HEK293T (cell line): ENCODE measurements at regions not wholly inside any gene's neighbourhood (a gene's known extent, or its start where the extent isn't known, plus 50 kb on each side); places are given as distances from the start of the nearest gene placed in this dataset.

ENCODE experiments used
- CTCF ChIA-PET: fragments of 350-600 bp; formaldehyde crosslinking; extraction: SDS; loops from one replicate; lab custom pipeline; 2021; ENCODE audit warnings: antibody characterized with exemption, inconsistent platforms; lab: Yijun Ruan, JAX
- POLR2A ChIA-PET: fragments of 350-600 bp; formaldehyde crosslinking; extraction: SDS; loops from one replicate; lab custom pipeline; 2020; ENCODE audit warnings: antibody characterized with exemption, inconsistent platforms; lab: Yijun Ruan, JAX
- DNase-seq: peaks from one replicate; pipeline ENCODE4 v3.0.0; 2012; ENCODE audit warnings: mixed read lengths; ENCODE audit errors: extremely low spot score
- ARNT ChIP-seq: fragments of 450-650 bp; IDR thresholded peaks from 2 replicates; pipeline ENCODE4 v1.6.1; 2017; ENCODE audit warnings: mild to moderate bottlenecking
- BHLHE40 ChIP-seq: fragments of 450-650 bp; IDR thresholded peaks from 2 replicates; pipeline ENCODE4 v1.6.1; 2016; ENCODE audit warnings: mild to moderate bottlenecking, moderate library complexity, borderline replicate concordance
- CTBP1 ChIP-seq: fragments of 450-650 bp; IDR thresholded peaks from 2 replicates; pipeline ENCODE4 v1.6.1; 2016; ENCODE audit warnings: borderline replicate concordance
- ELF4 ChIP-seq: fragments of 450-650 bp; IDR thresholded peaks from 2 replicates; pipeline ENCODE4 v1.6.1; 2017; ENCODE audit warnings: antibody characterized with exemption
- FOXA1 ChIP-seq: fragments of 450-650 bp; IDR thresholded peaks from 2 replicates; pipeline ENCODE4 v1.6.1; 2016; ENCODE audit warnings: mild to moderate bottlenecking
- FOXK2 ChIP-seq: fragments of 450-650 bp; IDR thresholded peaks from 2 replicates; pipeline ENCODE4 v1.6.1; 2016; ENCODE audit warnings: mild to moderate bottlenecking
- FOXM1 ChIP-seq: fragments of 450-650 bp; IDR thresholded peaks from 2 replicates; pipeline ENCODE4 v1.6.1; 2017; ENCODE audit warnings: mild to moderate bottlenecking, borderline replicate concordance
- HDGF ChIP-seq: fragments of 450-650 bp; IDR thresholded peaks from 2 replicates; pipeline ENCODE4 v1.6.1; 2017; ENCODE audit warnings: antibody characterized with exemption, borderline replicate concordance
- L3MBTL2 ChIP-seq: fragments of 450-650 bp; conservative IDR thresholded peaks from 2 replicates; pipeline ENCODE4 v1.6.1; 2016; ENCODE audit warnings: mild to moderate bottlenecking
- LEF1 ChIP-seq: fragments of 450-650 bp; IDR thresholded peaks from 2 replicates; pipeline ENCODE4 v1.6.1; 2017; ENCODE audit warnings: mild to moderate bottlenecking, borderline replicate concordance
- NFRKB ChIP-seq: fragments of 450-650 bp; IDR thresholded peaks from 2 replicates; pipeline ENCODE4 v1.6.1; 2016; ENCODE audit warnings: mild to moderate bottlenecking, moderate library complexity
- PKNOX1 ChIP-seq: fragments of 450-650 bp; IDR thresholded peaks from 2 replicates; pipeline ENCODE4 v1.6.1; 2016
- SP1 ChIP-seq: fragments of 450-650 bp; IDR thresholded peaks from 2 replicates; pipeline ENCODE4 v1.6.1; 2017
- SUZ12 ChIP-seq: fragments of 450-650 bp; IDR thresholded peaks from 2 replicates; pipeline ENCODE4 v1.6.1; 2016; ENCODE audit warnings: mild to moderate bottlenecking
- TARDBP ChIP-seq: fragments of 450-650 bp; IDR thresholded peaks from 2 replicates; pipeline ENCODE4 v1.6.1; 2016
- ZNF384 ChIP-seq: fragments of 450-650 bp; IDR thresholded peaks from 2 replicates; pipeline ENCODE4 v1.6.1; 2016

GRCh38 chr4:125039550-125039949 is 275.2 kb upstream of the FAT4 start:
- ChIA-PET CTCF (no interaction called here), POLR2A (no interaction called here)
- TF ChIP-seq BHLHE40: no peak
- TF ChIP-seq SP1: no peak
- no peak for TF ChIP-seq NFRKB
- no peak for DNase-seq

GRCh38 chr4:125022855-125023501 is 291.8 kb upstream of the FAT4 start:
- DNase-seq: no peak
- ChIA-PET CTCF (no interaction called here), POLR2A (no interaction called here)
- TF ChIP-seq FOXM1 (no peak), CTBP1 (no peak), ZNF384 (no peak), PKNOX1 (no peak), HDGF (no peak), ARNT (no peak), TARDBP (no peak), NFRKB (no peak), LEF1 (no peak), L3MBTL2 (no peak), FOXK2 (no peak), FOXA1 (no peak), BHLHE40 (no peak), ELF4 (no peak)

GRCh38 chr4:125021189-125021588 is 293.6 kb upstream of the FAT4 start:
- DNase-seq: no peak
- CTCF ChIA-PET: no interaction called here
- POLR2A ChIA-PET: no interaction called here
- TF ChIP-seq LEF1 (no peak), FOXA1 (no peak), L3MBTL2 (no peak), CTBP1 (no peak), ARNT (no peak), ZNF384 (no peak), PKNOX1 (no peak), FOXK2 (no peak), TARDBP (no peak), SUZ12 (no peak), FOXM1 (no peak), NFRKB (no peak)

- no peak for TF ChIP-seq BHLHE40
- TF ChIP-seq FOXM1: no peak
- TF ChIP-seq TARDBP: no peak
- no peak for TF ChIP-seq ARNT
- TF ChIP-seq LEF1: no peak
- TF ChIP-seq PKNOX1: no peak
- TF ChIP-seq L3MBTL2: no peak
- no peak for TF ChIP-seq FOXA1
- TF ChIP-seq SP1: no peak
- TF ChIP-seq ZNF384: no peak
- no peak for TF ChIP-seq HDGF
- TF ChIP-seq ELF4: no peak
- no peak for TF ChIP-seq NFRKB
- TF ChIP-seq FOXK2: no peak
- ChIA-PET CTCF (no interaction called here), POLR2A (no interaction called here)
- no peak for DNase-seq
Observed at GRCh38 chr4:125020089-125021034, 294.4 kb upstream of the FAT4 start.

- POLR2A ChIA-PET: no interaction called here
Observed at GRCh38 chr4:125016892-125017299, 297.9 kb upstream of the FAT4 start.

More at GRCh38 chr4:125016892-125017299, 297.9 kb upstream of the FAT4 start:
- DNase-seq: no peak
- no peak for TF ChIP-seq BHLHE40
- TF ChIP-seq NFRKB: no peak
- TF ChIP-seq PKNOX1: no peak
- no peak for TF ChIP-seq LEF1
- no peak for TF ChIP-seq FOXK2
- no peak for TF ChIP-seq L3MBTL2
- TF ChIP-seq ELF4: no peak
- TF ChIP-seq HDGF: no peak
- TF ChIP-seq ARNT: no peak
- TF ChIP-seq SUZ12: no peak
- no peak for TF ChIP-seq TARDBP
- no peak for TF ChIP-seq CTBP1
- TF ChIP-seq FOXM1: no peak
- no peak for TF ChIP-seq ZNF384
- no peak for TF ChIP-seq FOXA1
- TF ChIP-seq SP1: no peak
- CTCF ChIA-PET: no interaction called here
